PFSK-1 (cell line): ENCODE measurements at regions not wholly inside any gene's neighbourhood (a gene's known extent, or its start where the extent isn't known, plus 50 kb on each side); places are given as distances from the start of the nearest gene placed in this dataset.

ENCODE experiments used
- FOXP2 ChIP-seq: optimal IDR thresholded peaks from 2 replicates; pipeline ENCODE3; 2011; ENCODE audit warnings: borderline replicate concordance, control low read depth, inconsistent platforms; ENCODE audit not compliant: insufficient read depth; ENCODE audit errors: extremely low read length, extremely low read depth
- POLR2AphosphoS5 ChIP-seq: IDR thresholded peaks from 2 replicates; pipeline ENCODE4 v1.6.1; 2012; ENCODE audit warnings: low read depth, mild to moderate bottlenecking, control low read depth, low read length, moderate library complexity
- REST ChIP-seq, 2 experiments: IDR thresholded peaks; 2 replicates each; pipeline versions ENCODE4 v1.6.1 to v1.8.0; 2011 to 2012; ENCODE audit warnings: low read depth in 2 of 2, low read length in 2 of 2, control low read depth in 1 of 2, inconsistent platforms in 1 of 2, mild to moderate bottlenecking in 1 of 2, moderate library complexity in 1 of 2; ENCODE audit not compliant: insufficient read depth in 1 of 2
- SIN3A ChIP-seq: IDR thresholded peaks from 2 replicates; pipeline ENCODE4 v1.6.1; 2012; ENCODE audit warnings: mild to moderate bottlenecking, low read length, moderate library complexity, borderline replicate concordance; ENCODE audit not compliant: insufficient read depth
- TAF1 ChIP-seq: IDR thresholded peaks from 2 replicates; pipeline ENCODE4 v1.6.1; 2012; ENCODE audit warnings: low read length, control low read depth, borderline replicate concordance; ENCODE audit not compliant: insufficient read depth

- TF ChIP-seq SIN3A, result no peak
- no peak for TF ChIP-seq REST (IDR thresholded peaks at IDR 0.05; ENCODE audit: insufficient read depth in 1 of 2, low read depth in 2 of 2, low read length in 2 of 2)
- TF ChIP-seq POLR2AphosphoS5, result no peak
- no peak for TF ChIP-seq FOXP2
- TF ChIP-seq TAF1, result no peak
These were observed 338.8 kb upstream of the SEMA3D start for GRCh38 chr7:85525676-85526075.

- TF ChIP-seq FOXP2 (no peak), TAF1 (no peak)
These were observed 335.2 kb upstream of the SEMA3D start for GRCh38 chr7:85522070-85522469.

- no peak for TF ChIP-seq SIN3A
- no peak for TF ChIP-seq REST (IDR thresholded peaks at IDR 0.05; ENCODE audit: insufficient read depth in 1 of 2, low read depth in 2 of 2, low read length in 2 of 2)
- TF ChIP-seq TAF1, result no peak
- no peak for TF ChIP-seq FOXP2
- no peak for TF ChIP-seq POLR2AphosphoS5
These were observed 334.3 kb upstream of the SEMA3D start for GRCh38 chr7:85521108-85521694.

GRCh38 chr7:85520175-85520574 is 333.3 kb upstream of the SEMA3D start:
- TF ChIP-seq TAF1 (no peak), SIN3A (no peak), REST (IDR thresholded peaks at IDR 0.05; ENCODE audit: insufficient read depth in 1 of 2, low read depth in 2 of 2, low read length in 2 of 2) (no peak), POLR2AphosphoS5 (no peak), FOXP2 (no peak)

GRCh38 chr7:85516675-85517074 is 329.8 kb upstream of the SEMA3D start:
- no peak for TF ChIP-seq REST (IDR thresholded peaks at IDR 0.05; ENCODE audit: insufficient read depth in 1 of 2, low read depth in 2 of 2, low read length in 2 of 2)
- no peak for TF ChIP-seq FOXP2
- TF ChIP-seq POLR2AphosphoS5, result no peak
- no peak for TF ChIP-seq SIN3A
- no peak for TF ChIP-seq TAF1

GRCh38 chr7:85512790-85513189 is 325.9 kb upstream of the SEMA3D start:
- TF ChIP-seq POLR2AphosphoS5 (no peak), REST (IDR thresholded peaks at IDR 0.05; ENCODE audit: insufficient read depth in 1 of 2, low read depth in 2 of 2, low read length in 2 of 2) (no peak), TAF1 (no peak), FOXP2 (no peak), SIN3A (no peak)
